GM19395 (cell line): ENCODE measurements at regions not wholly inside any gene's neighbourhood (a gene's known extent, or its start where the extent isn't known, plus 50 kb on each side); places are given as distances from the start of the nearest gene placed in this dataset.
"Not testable (repeated sequence)": the region's sequence is repeated elsewhere in the genome, so short reads cannot be mapped to it uniquely, and the experiment has no call there.

ENCODE experiments used
- ATAC-seq: cut with Tn5 transposase; IDR thresholded peaks from one replicate; pipeline ENCODE4 v1.9.1; 2021; ENCODE audit warnings: mild to moderate bottlenecking, moderate library complexity; ENCODE audit not compliant: unreplicated experiment

GRCh38 chr17:70278844-70279462 lies 109.6 kb downstream of the KCNJ2 start:
- ATAC-seq = no peak

DNA sequence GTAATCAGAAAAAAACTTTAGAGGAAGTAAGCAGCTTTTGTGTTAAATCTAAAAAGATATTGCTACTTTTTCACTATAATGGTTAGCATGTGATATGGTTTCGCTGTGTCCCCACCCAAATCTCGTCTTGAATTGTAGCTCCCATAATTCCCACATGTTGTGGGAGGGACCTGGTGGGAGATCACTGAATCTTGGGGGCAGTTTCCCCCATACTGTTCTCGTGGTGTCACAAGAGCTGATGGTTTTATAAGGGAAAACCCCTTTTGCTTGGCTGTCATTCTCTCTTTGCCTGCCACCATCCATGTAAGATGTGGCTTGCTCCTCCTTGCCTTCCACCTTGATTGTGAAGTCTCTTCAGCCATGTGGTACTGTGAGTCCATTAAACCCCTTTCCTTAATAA lies 117.1 kb downstream of the KCNJ2 start:
- no peak for ATAC-seq

GRCh38 chr17:70288540-70289290 lies 119.4 kb downstream of the KCNJ2 start:
- no peak for ATAC-seq

- no peak for ATAC-seq
Measured at GRCh38 chr17:70290770-70291169, 121.4 kb downstream of the KCNJ2 start.

GRCh38 chr17:70292366-70292765 lies 123.0 kb downstream of the KCNJ2 start:
- ATAC-seq = no peak

- ATAC-seq = not testable (repeated sequence)
Measured at GRCh38 chr17:70293564-70294310, 124.4 kb downstream of the KCNJ2 start.

- ATAC-seq = no peak
Measured at GRCh38 chr17:70295329-70295728, 126.0 kb downstream of the KCNJ2 start.

- no peak for ATAC-seq
Measured at GRCh38 chr17:70295731-70296130, 126.4 kb downstream of the KCNJ2 start.

DNA sequence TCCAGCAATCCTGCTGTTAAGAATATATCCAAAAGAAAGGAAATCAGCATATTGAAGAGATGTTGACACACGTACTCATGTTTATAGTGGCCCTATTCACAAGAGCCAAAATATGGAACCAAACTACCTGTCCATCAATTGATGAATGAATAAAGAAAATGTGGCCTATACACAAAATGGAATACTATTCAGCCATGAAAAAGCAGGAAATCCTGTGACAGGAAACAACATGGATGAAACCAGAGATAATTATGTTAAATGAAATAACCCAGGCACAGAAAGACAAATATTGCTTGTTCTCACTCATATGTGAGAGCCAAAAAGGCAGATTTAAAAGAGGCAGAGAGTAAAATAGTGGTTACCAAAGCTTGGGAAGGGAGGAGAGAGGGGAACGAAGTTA lies 127.1 kb downstream of the KCNJ2 start:
- ATAC-seq = no peak

- ATAC-seq = no peak
Measured at GRCh38 chr17:70297397-70297796, 128.1 kb downstream of the KCNJ2 start.

DNA sequence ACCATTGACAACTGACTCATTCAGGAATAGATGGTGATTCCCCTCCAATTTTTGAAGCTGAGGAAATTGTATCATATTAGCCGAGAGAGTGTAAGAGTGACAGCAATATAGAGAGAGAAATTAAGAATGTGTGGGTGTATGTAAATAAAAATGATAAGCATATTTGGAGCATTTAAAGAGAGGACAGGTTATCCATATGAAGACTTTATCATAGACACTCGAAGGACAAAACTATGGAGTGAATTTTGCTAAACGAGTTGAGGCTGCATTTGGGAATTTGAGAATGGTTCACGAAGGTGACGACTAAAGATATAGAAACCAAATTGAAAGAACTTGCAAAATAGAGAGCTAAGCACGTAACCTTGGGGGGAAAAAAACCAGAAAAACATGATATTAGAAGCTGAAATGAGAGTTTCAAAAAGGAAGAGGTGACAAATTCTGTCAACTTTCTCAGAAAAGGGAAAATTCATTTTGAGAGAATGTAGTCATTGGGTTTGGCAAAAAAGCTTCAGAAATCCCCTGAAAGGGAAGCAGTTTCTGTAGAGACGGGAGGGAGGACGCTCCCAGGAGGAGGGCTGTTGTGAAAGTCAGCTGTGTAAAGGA lies 129.7 kb downstream of the KCNJ2 start:
- ATAC-seq = peak; percentile 73

GRCh38 chr17:70307430-70308225 lies 138.3 kb downstream of the KCNJ2 start:
- ATAC-seq = no peak

GRCh38 chr17:70308618-70309017 lies 139.3 kb downstream of the KCNJ2 start:
- no peak for ATAC-seq

DNA sequence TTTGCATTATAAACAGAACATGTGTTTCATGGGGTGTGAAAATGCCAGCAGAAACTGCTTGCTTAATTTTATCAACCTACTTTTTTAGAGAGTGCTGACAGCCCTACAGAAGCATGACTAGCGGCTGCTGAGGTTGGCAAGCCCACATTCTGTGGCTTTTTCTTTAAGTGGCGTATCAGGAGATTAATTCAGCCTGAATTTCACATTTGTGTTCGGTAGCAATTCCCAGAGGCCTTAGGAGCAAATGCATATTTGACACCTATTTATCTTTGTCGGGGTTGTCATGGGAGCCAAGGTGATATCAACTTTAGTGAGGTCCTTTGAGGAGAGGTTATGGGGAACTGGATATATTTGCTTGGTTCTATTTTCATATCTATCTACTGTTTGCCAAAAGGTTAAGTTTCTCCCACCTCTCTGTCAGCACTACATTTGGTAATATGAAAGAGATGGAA lies 140.9 kb downstream of the KCNJ2 start:
- no peak for ATAC-seq

GRCh38 chr17:70313086-70313852 lies 143.9 kb downstream of the KCNJ2 start:
- ATAC-seq = no peak

DNA sequence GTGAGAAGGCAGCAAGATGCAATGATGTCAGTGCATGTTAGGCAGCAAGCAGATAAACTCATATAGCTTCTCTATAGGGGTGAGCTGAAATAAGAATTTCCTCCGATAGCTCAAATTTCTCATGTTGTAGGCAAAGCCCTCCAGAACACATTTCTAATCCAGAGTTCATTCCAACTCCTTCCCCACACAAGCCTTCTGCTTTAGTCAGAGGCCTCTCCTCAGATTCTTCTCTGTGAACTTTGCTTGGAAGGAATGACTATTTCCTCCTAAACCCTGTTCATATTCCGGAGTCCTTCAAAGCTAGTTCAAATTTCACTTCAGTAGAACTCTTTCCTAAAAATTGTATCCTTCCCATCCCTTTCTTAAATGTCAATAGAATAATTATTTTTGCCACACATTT lies 144.8 kb downstream of the KCNJ2 start:
- no peak for ATAC-seq

GRCh38 chr17:70314506-70314905 lies 145.2 kb downstream of the KCNJ2 start:
- no peak for ATAC-seq

DNA sequence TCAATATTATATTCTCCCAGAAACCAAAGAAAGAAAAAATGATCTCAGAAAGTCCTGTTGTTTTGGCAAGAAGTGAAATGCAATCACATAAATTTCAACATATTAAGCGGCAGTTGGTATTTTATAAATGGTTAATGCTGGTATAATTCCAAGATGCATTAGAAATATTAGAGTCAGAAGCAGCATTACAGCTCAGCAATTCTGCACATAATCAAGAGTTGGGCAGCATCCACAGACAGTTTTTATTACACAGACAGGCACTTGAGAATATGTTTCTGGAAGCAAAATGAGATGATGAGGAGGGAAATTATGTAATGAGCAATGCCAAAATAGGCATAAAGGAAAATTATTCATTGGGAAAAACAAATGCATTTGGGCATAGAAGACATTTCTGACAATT lies 148.1 kb downstream of the KCNJ2 start:
- ATAC-seq = no peak

- no peak for ATAC-seq
Measured at GRCh38 chr17:70318051-70318450, 148.7 kb downstream of the KCNJ2 start.

DNA sequence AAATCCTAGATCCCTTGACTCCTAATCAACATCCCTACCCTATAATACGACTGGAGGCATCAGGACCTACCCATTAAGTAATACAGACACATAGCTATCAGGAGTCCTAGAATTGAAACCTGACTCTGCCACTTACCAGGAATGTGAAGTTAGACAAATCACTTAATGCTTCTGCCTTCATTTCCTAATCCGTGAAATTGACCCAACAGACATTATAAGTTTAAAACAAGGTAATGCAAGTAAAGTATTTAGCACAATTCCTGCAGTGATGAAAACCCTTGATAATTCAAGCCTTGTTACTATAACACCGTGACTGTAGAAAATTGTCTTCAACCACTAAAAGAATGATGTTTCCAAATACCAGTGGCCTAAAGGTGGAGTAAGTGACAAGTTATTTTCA lies 150.2 kb downstream of the KCNJ2 start:
- ATAC-seq = no peak
